GM19239 (cell line): ENCODE measurements at regions not wholly inside any gene's neighbourhood (a gene's known extent, or its start where the extent isn't known, plus 50 kb on each side); places are given as distances from the start of the nearest gene placed in this dataset.

Source experiments
- DNase-seq: peaks from one replicate; pipeline ENCODE4 v3.0.0; 2011; ENCODE audit warnings: low spot score; ENCODE audit not compliant: insufficient read length
- FAIRE-seq: peaks from 2 replicates; lab custom pipeline; 2011; peaks lifted over from hg19 to GRCh38; lab: Jason Lieb, UNC

DNA sequence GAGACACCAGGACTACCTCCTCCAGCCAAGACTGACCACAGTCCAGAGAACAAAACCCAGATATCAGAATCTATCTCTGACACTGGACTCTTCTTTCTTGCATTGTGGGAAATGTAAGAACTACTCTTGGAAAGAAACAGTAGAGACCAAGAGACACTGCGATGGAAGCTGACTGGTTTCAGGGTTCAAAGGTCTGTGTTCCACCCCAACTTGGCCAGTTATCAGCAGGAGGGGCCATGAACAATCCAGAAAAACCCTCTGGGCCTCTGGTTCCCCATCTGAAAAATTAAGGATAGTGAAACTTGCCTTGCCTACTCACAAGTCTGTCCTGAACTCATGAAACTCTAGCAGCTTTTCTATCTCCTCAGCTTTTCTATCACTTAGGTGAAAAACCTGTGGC is 166.5 kb downstream of the SUCLG1 start:
- FAIRE-seq (no peak), DNase-seq (no peak)

DNA sequence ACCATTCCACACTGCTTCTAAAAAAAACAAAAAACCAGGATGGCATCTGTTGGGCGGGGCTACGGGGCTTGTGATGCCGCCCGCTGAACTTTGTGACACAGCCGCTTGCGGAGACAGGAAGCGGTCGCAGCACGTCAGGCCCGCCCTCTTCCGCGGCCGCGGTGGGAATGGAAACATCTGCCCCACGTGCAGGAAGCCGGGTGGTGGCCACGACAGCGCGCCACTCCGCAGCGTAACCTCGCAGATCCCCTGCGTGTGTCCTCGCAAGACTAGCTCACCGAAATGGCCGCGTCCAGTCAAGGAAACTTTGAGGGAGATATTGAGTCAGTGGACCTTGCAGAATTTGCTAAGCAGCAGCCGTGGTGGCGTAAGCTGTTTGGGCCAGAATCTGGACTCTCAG is 168.5 kb downstream of the SUCLG1 start:
- FAIRE-seq, result no peak
- DNase-seq, result no peak

DNA sequence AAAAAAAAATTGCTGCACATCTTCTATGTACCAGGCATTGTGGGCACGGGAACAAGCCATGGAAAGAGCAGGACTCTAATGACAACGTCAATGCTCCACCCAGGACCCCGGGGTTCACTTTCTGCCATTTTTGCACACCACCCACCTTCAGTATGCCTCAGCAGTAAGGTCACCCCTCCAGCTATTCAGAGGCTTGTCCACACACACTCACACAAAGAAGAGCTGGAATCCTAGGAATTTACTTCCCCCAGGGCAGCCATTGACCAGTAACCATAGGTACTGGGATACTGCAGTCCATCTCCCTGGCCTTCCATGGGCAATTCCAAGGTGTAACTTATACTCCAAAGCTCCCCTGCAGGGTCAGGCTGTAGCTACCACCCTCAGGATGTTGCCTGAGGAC is 170.8 kb downstream of the SUCLG1 start:
- no peak for FAIRE-seq
- no peak for DNase-seq

DNA sequence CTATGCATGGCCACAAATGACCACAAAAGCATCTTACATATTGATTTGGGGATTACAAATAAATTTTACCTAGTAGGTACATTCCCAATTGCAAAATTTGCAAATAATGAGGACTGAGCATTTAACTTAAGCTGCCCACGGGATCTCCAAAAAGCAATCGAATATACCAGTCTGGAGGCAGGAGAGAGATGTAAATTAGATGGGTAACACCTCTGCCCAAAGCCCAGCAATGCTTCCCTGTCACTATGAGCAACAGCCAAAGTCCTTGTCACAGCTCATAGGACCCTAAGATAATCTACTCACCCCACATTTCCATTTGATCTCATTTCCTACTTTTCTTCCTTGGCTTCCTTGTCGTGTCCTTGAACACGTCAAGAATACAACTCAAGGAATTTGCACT is 172.2 kb downstream of the SUCLG1 start:
- no peak for FAIRE-seq
- no peak for DNase-seq

GRCh38 chr2:84285056-84285747 is 173.9 kb downstream of the SUCLG1 start:
- FAIRE-seq (no peak), DNase-seq (no peak)

GRCh38 chr2:84283506-84283905 is 175.6 kb downstream of the SUCLG1 start:
- no peak for FAIRE-seq

GRCh38 chr2:84281510-84281909 is 177.6 kb downstream of the SUCLG1 start:
- no peak for FAIRE-seq
- no peak for DNase-seq

More at GRCh38 chr2:84283506-84283905, 175.6 kb downstream of the SUCLG1 start:
- no peak for DNase-seq

GRCh38 chr2:84280873-84281272 is 178.2 kb downstream of the SUCLG1 start:
- FAIRE-seq, result no peak

GRCh38 chr2:84278386-84278785 is 180.7 kb downstream of the SUCLG1 start:
- FAIRE-seq (no peak), DNase-seq (no peak)

More at GRCh38 chr2:84280873-84281272, 178.2 kb downstream of the SUCLG1 start:
- DNase-seq, result no peak

DNA sequence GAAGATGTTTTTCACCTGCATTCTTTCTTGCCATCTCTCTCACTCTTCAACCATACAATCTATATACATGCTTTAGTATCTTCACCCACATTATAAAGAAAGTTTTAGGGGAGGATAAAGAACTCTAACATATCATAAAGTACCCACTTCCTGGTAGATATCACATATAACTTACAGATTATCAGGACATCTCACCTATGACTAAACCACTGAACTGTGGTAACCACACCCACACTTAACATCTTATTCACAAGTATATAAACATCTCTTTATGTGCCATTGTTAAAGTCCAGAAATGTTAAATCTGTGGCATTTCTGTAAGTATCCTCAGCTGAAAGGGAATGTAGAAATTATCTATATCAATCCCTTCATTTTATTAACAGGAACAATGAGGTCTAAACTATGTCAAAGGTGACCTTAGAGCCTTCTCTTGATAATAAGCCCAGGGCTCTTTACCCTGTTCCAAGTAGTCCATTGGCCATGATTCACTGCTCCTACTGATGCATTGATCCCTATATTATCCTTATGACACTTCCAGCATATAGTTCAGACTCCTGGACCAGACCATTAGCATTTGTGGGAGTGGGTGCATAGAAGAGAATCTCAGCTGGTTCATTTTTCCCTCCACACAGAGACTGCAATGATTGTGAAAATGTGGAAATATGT is 182.4 kb downstream of the SUCLG1 start:
- DNase-seq (no peak), FAIRE-seq (no peak)

- DNase-seq (no peak), FAIRE-seq (no peak)
These were observed 185.7 kb downstream of the SUCLG1 start for GRCh38 chr2:84273406-84273805.

- no peak for FAIRE-seq
- DNase-seq, result no peak
These were observed 187.1 kb downstream of the SUCLG1 start for GRCh38 chr2:84271977-84272376.

- FAIRE-seq, result no peak
These were observed 201.2 kb downstream of the SUCLG1 start for GRCh38 chr2:84257831-84258230.

GRCh38 chr2:84251651-84252302 is 207.3 kb downstream of the SUCLG1 start:
- no peak for FAIRE-seq
- DNase-seq, result no peak

More at GRCh38 chr2:84257831-84258230, 201.2 kb downstream of the SUCLG1 start:
- no peak for DNase-seq

GRCh38 chr2:84249140-84249539 is 209.9 kb downstream of the SUCLG1 start:
- FAIRE-seq, result no peak
- DNase-seq, result no peak

DNA sequence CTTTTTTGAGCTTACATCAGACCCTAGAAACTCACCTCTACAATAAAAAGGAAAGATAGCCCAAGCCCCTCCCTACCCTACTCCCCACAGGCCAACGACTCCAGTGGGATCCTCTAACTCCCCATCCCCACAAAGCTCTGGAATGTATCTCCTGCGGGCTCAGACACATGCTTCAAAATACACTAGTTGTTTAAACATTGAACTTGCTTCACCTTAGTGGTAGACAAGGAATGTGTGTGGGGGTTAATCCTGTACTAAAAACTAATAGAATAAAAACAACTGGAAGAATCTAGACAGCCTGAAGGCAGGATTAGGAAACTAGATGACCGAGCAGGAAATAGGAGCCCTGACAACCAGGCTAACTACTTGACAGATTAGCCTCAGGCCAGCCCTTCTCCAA is 211.5 kb downstream of the SUCLG1 start:
- FAIRE-seq (no peak), DNase-seq (no peak)

- DNase-seq, result no peak
- no peak for FAIRE-seq
These were observed 215.0 kb downstream of the SUCLG1 start for GRCh38 chr2:84243788-84244733.

- FAIRE-seq, result no peak
- no peak for DNase-seq
These were observed 220.2 kb downstream of the SUCLG1 start for GRCh38 chr2:84238907-84239306.

GRCh38 chr2:84236288-84236687 is 222.8 kb downstream of the SUCLG1 start:
- DNase-seq, result no peak
- FAIRE-seq, result no peak

GRCh38 chr2:84234103-84234502 is 225.0 kb downstream of the SUCLG1 start:
- FAIRE-seq, result no peak
- DNase-seq, result no peak
